CD4-positive, alpha-beta T cell (primary cell): ENCODE measurements at regions not wholly inside any gene's neighbourhood (a gene's known extent, or its start where the extent isn't known, plus 50 kb on each side); places are given as distances from the start of the nearest gene placed in this dataset.

Experiments used
- ATAC-seq: fragments of 200-7000 bp; cut with Tn5 transposase; one replicate; pipeline ENCODE4 v1.10.0; 2022; ENCODE audit warnings: mild to moderate bottlenecking; ENCODE audit not compliant: poor library complexity
- CTCF ChIA-PET: fragments of 350-600 bp; sonication (Branson Sonifier 250); formaldehyde crosslinking; loops from one replicate; lab custom pipeline; 2021; ENCODE audit warnings: antibody characterized with exemption, inconsistent platforms; lab: Charles Lee
- POLR2A ChIA-PET: fragments of 350-600 bp; sonication (Branson Sonifier 250); formaldehyde crosslinking; loops from one replicate; lab custom pipeline; 2021; ENCODE audit warnings: antibody characterized with exemption, inconsistent platforms; lab: Charles Lee
- DNase-seq, 14 experiments: peaks; one replicate each; pipeline ENCODE4 v3.0.0-alpha.2; 2013 to 2020; ENCODE audit warnings: mixed read lengths in 2 of 14
- H3K27ac ChIP-seq, 2 donors: one replicate each; pipeline versions ENCODE4 v1.5.1 to v1.7.0; 2013; ENCODE audit warnings: low read length in 2 of 2, low read depth in 1 of 2, mild to moderate bottlenecking in 1 of 2
- H3K27me3 ChIP-seq, 2 experiments: 1 replicate in 1 of 2; 2 replicates in 1 of 2; pipeline versions ENCODE4 v1.6.1 to v1.7.0; 2013; ENCODE audit warnings: low read length in 2 of 2, control low read depth in 1 of 2, mild to moderate bottlenecking in 1 of 2, moderate library complexity in 1 of 2; ENCODE audit not compliant: insufficient read depth in 2 of 2, control insufficient read depth in 1 of 2
- H3K36me3 ChIP-seq: one replicate; pipeline ENCODE4 v1.6.1; 2013; ENCODE audit warnings: low read length, control low read depth; ENCODE audit not compliant: insufficient read depth
- H3K4me1 ChIP-seq: one replicate; pipeline ENCODE4 v1.6.1; 2013; ENCODE audit warnings: low read length, control low read depth; ENCODE audit not compliant: insufficient read depth
- H3K4me3 ChIP-seq: one replicate; pipeline ENCODE4 v1.5.1; 2013; ENCODE audit warnings: mild to moderate bottlenecking, low read length, moderate library complexity
- H3K9me3 ChIP-seq, 2 experiments: 1 replicate in 1 of 2; 2 replicates in 1 of 2; pipeline versions ENCODE4 v1.6.1 to v1.7.0; 2013; ENCODE audit warnings: low read length in 2 of 2, mild to moderate bottlenecking in 2 of 2, control low read depth in 1 of 2, moderate library complexity in 1 of 2; ENCODE audit not compliant: control insufficient read depth in 1 of 2, insufficient read depth in 1 of 2
- H3K27ac Mint-ChIP-seq: one replicate; pipeline ENCODE4 v1.8.0; 2020; ENCODE audit warnings: mixed read lengths
- H3K27me3 Mint-ChIP-seq: one replicate; pipeline ENCODE4 v1.8.0; 2021; ENCODE audit warnings: mixed read lengths
- H3K36me3 Mint-ChIP-seq: one replicate; pipeline ENCODE4 v1.8.0; 2021; ENCODE audit warnings: low read depth, mixed read lengths
- H3K4me1 Mint-ChIP-seq: one replicate; pipeline ENCODE4 v1.8.0; 2021; ENCODE audit warnings: low read depth, mixed read lengths
- H3K4me3 Mint-ChIP-seq: one replicate; pipeline ENCODE4 v1.8.0; 2020; ENCODE audit warnings: mild to moderate bottlenecking, mixed read lengths
- H3K9me3 Mint-ChIP-seq: one replicate; pipeline ENCODE4 v1.8.0; 2020; ENCODE audit warnings: mixed read lengths
- CTCF ChIP-seq: fragments of 200-600 bp; IDR thresholded peaks from one replicate; pipeline ENCODE4 v1.8.0; 2022; ENCODE audit warnings: antibody characterized with exemption, mild to moderate bottlenecking
- intact Hi-C, 2 experiments: fragments of 100-400 bp; cut with DNase I in 1 of 2; cut with micrococcal nuclease in 1 of 2; formaldehyde crosslinking; loops; one replicate each; pipeline versions ENCODE4 v1.15.1 to v1.9.0; 2023 to 2025; cut with DNase I, micrococcal nuclease

DNA sequence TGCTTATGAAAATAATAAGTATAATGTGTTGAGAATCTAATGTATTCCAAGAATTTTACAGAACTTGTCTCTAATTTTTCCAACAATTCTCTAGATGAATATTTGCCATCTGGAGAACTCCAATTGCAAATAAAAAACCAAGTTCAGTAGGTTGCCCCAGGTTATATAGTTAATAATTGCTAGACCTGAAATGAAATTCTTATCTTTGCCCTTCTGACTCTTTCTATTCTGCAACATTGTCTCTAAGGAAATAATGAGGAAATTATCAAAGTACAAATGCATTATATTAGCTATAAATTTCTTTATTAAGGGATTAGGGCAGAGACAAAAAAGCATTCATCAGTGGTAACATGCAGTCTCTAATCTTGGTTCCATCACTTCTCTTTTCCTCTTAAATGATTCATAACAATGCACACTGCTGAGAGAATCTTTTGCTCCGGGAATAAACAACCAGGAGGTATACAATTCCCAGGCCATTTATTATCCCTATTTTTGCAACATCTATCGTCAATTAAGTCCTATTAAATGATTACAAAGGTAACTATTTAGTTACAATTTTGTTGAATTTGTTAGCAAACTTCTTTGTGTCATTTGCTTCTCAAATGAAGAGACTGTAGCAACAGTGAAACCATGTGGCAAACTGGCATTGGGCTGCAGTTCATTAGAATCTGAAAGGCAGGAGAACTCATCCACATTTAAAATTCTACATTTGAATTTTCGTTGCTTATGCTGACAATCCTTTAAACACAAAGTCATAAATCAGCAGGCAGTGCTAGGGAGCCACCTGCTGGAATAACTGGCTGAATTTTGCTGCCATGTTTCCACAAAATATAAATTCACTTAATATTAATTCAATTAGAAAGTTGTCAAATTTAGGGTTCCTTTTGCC is 349.6 kb downstream of the KIF2B start:
- H3K27me3 Mint-ChIP-seq: no peaks in the 10 kb centered on the region
- no peak overlapping the region for H3K4me3 Mint-ChIP-seq
- H3K4me1 Mint-ChIP-seq: no peaks in the 10 kb centered on the region
- no peaks in the 10 kb centered on the region for H3K4me1 ChIP-seq
- no peaks in the 10 kb centered on the region for H3K36me3 ChIP-seq
- H3K36me3 Mint-ChIP-seq: no peaks in the 10 kb centered on the region
- H3K27me3 ChIP-seq: no peaks in the 10 kb centered on the region
- no peak for ATAC-seq
- H3K27ac Mint-ChIP-seq: no peak overlapping the region
- DNase-seq: no peak
- H3K9me3 Mint-ChIP-seq: no peaks in the 10 kb centered on the region
- intact Hi-C loops: no loop called here
- H3K4me3 ChIP-seq: no peak overlapping the region
- peaks cover 0 to 4% of the 10 kb centered on the region in 2 experiments for H3K9me3 ChIP-seq
- no peak overlapping the region for H3K27ac ChIP-seq
- no peak for TF ChIP-seq CTCF
- ChIA-PET POLR2A (no interaction called here), CTCF (no interaction called here)

- intact Hi-C loops: no loop called here
- Mint-ChIP-seq H3K9me3 (no peaks in the 10 kb centered on the region), H3K27ac (no peak overlapping the region), H3K4me3 (no peak overlapping the region), H3K27me3 (no peaks in the 10 kb centered on the region), H3K4me1 (no peaks in the 10 kb centered on the region), H3K36me3 (no peaks in the 10 kb centered on the region)
- no peak for DNase-seq
- no peaks in the 10 kb centered on the region for H3K27me3 ChIP-seq
- H3K27ac ChIP-seq: no peak overlapping the region
- H3K36me3 ChIP-seq: no peaks in the 10 kb centered on the region
- no peak for TF ChIP-seq CTCF
- CTCF ChIA-PET: no interaction called here
- no peaks in the 10 kb centered on the region for H3K9me3 ChIP-seq
- H3K4me3 ChIP-seq: no peak overlapping the region
- no peak for ATAC-seq
- POLR2A ChIA-PET: no interaction called here
- H3K4me1 ChIP-seq: no peaks in the 10 kb centered on the region
Observed at GRCh38 chr17:54172985-54173316, 350.2 kb downstream of the KIF2B start.

- ChIA-PET POLR2A (no interaction called here), CTCF (no interaction called here)
- no peak overlapping the region for H3K27ac Mint-ChIP-seq
- no peak overlapping the region for H3K4me3 Mint-ChIP-seq
- H3K27ac ChIP-seq: no peak overlapping the region
- no peaks in the 10 kb centered on the region for H3K4me1 ChIP-seq
- TF ChIP-seq CTCF: no peak
- ATAC-seq (no peak), DNase-seq (no peak)
- no peaks in the 10 kb centered on the region for H3K27me3 ChIP-seq
- no peaks in the 10 kb centered on the region for H3K27me3 Mint-ChIP-seq
- intact Hi-C loops: no loop called here
- H3K36me3 Mint-ChIP-seq: no peaks in the 10 kb centered on the region
- H3K4me3 ChIP-seq: no peak overlapping the region
- no peaks in the 10 kb centered on the region for H3K9me3 ChIP-seq
- no peaks in the 10 kb centered on the region for H3K4me1 Mint-ChIP-seq
- no peaks in the 10 kb centered on the region for H3K36me3 ChIP-seq
- H3K9me3 Mint-ChIP-seq: no peaks in the 10 kb centered on the region
Observed at GRCh38 chr17:54177606-54178308, 355.0 kb downstream of the KIF2B start.
